NCI-H748 treated with DMSO at 0.1 percent for 48 hours (cell line): ENCODE measurements at regions not wholly inside any gene's neighbourhood (a gene's known extent, or its start where the extent isn't known, plus 50 kb on each side); places are given as distances from the start of the nearest gene placed in this dataset.
"Not testable (repeated sequence)": the region's sequence is repeated elsewhere in the genome, so short reads cannot be mapped to it uniquely, and the experiment has no call there.

Experiments used
- DNase-seq: peaks from one replicate; lab custom pipeline; 2025; lab: John Stamatoyannopoulos, UW

GRCh38 chr1:184183919-184184318 lies 132.4 kb downstream of the TSEN15 start:
- DNase-seq: no peak

DNA sequence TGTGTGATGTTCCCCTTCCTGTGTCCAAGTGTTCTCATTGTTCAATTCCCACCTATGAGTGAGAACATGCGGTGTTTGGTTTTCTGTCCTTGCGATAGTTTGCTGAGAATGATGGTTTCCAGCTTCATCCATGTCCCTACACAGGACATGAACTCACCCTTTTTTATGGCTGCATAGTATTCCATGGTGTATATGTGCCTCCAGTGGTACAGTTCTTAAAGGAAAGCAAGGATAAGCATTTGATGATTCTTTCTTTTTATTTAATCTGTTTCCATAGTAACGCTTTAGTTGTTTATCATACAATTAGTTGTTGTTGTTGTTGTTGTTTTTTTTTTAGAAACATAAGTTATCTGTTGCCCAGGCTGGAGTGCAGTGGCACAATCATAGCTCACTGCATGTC lies 133.1 kb downstream of the TSEN15 start:
- not testable (repeated sequence) for DNase-seq

DNA sequence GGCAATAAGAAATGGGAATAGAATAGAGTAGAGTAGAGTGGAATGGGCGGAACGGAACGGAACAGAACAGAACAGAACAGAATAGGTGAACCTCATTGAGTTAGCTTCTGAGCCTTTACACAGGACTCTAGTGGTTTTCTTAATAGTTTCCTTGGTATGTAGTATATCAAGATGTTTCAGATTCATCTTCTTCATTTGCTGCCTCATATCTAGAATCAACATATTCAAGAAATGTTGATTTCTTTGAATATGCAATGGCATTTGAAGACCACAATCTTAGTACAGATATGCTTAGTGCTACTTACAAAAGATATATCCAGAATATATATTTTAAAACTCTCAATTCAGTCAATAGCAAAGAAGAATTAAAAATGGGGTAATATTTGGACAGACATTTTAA lies 133.8 kb downstream of the TSEN15 start:
- DNase-seq: no peak

DNA sequence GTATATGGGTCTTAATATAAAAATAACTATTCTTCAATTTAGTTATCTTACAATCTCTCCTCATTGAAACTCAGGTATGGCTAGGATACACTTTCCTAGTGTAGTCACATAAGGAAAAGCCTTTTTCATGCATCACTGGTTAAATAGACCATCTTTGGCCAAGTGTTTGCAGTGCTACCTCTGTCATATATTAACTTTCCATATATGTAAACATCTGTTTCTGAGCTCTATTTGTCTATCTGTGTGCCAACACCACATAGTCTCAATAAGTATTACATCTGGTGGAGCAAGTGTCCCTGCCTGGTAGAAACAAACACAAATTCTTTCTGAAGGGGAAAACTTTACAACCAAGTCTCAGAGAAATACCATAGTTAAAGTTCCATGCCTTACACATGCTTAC lies 134.6 kb downstream of the TSEN15 start:
- DNase-seq: no peak

DNA sequence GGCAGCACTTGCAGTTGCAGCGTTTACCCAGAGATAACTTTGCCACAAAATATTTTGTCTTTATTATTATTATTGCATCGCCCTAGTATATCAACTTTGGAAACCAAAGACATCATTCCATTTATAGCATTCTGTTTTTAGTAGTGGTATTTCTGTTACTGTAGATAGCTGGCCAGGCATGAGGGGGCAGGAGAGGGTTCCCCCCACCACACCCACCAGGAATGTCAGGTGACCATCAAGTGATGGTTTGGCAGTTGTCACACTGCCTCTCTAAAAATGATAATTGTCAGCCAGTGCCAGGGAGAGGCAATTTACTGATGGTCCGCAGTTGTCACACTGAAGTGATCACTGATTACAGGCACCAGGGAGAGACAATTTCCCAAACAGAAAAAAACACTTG lies 135.6 kb downstream of the TSEN15 start:
- DNase-seq: no peak

GRCh38 chr1:184188037-184188436 lies 136.5 kb downstream of the TSEN15 start:
- no peak for DNase-seq

- no peak for DNase-seq
These were observed 137.8 kb downstream of the TSEN15 start for GRCh38 chr1:184189361-184189760.

- no peak for DNase-seq
These were observed 139.1 kb downstream of the TSEN15 start for GRCh38 chr1:184190616-184191015.

GRCh38 chr1:184191181-184191621 lies 139.7 kb downstream of the TSEN15 start:
- no peak for DNase-seq

DNA sequence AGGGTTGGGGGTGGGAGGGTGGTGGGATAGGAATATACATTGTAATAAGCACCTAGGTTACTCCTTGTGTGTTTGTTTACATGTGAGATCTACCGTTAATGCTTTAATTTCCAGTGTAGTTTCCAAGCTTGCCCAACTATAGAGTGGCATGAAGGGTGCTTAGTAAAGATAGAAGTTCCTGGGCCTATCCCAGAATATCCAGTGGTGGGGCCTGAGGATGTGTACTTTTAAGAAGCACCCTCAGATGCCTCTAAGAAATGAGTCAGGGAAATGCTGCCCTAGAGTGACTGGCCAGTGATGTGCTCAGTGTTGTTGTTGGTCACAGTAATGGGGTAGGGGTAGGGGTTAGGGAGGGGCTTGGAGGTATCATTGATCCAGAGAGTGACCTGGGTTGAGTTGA lies 141.3 kb downstream of the TSEN15 start:
- no peak for DNase-seq

GRCh38 chr1:184193451-184193850 lies 141.9 kb downstream of the TSEN15 start:
- no peak for DNase-seq

GRCh38 chr1:184194236-184194635 lies 142.7 kb downstream of the TSEN15 start:
- no peak for DNase-seq

DNA sequence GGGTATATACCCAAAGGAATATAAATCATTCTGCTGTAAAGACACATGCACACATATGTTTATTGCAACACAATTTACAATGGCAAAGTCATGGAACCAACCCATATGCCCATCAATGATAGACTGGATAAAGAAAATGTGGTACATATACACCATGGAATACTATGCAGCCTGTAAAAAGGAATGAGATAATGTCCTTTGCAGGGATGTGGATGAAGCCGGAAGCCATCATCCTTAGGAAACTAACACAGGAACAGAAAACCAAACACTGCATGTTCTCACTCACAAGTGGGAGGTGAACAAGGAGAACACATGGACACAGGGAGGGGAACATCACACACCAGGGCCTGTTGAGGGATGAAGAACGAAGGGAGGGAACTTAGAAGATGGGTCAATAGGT lies 144.2 kb downstream of the TSEN15 start:
- DNase-seq: not testable (repeated sequence)

DNA sequence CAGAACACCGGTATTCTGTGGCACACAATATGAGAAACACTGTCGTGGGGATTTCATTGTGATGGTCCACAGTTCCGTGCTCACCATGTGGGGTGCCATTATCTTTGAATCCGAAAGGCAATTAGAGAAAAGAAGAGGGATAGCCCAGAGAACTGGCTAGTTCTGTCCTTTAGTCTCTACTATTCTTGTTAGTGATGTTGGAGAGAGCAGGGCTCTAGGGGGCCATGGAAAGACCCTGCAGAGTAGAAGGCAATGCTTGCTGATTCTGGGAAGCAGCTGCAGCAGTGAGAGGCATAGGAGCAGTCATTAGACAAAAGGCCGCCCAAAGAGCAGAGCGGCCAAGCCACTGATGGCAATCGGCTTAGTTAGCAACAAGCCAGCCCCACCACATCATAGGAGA lies 146.3 kb downstream of the TSEN15 start:
- DNase-seq: no peak

DNA sequence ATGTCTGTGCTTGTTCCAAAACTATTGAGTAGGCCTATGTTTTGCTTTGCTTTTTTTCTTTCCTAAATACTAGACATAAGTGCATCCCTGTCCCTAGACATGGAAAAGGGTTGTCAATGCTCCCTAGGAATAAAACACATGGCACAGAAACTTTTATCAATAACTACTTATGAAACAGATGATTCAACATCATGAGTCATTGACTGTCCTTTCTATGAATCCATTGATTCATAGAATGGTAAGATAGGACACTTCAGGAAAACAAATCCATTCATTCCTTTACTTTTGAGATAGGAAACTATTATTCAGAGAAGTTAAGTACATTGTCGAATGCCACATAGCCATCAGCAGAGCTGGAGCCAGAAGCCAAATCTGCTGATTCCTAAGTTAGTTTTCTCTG lies 147.5 kb downstream of the TSEN15 start:
- DNase-seq: no peak

DNA sequence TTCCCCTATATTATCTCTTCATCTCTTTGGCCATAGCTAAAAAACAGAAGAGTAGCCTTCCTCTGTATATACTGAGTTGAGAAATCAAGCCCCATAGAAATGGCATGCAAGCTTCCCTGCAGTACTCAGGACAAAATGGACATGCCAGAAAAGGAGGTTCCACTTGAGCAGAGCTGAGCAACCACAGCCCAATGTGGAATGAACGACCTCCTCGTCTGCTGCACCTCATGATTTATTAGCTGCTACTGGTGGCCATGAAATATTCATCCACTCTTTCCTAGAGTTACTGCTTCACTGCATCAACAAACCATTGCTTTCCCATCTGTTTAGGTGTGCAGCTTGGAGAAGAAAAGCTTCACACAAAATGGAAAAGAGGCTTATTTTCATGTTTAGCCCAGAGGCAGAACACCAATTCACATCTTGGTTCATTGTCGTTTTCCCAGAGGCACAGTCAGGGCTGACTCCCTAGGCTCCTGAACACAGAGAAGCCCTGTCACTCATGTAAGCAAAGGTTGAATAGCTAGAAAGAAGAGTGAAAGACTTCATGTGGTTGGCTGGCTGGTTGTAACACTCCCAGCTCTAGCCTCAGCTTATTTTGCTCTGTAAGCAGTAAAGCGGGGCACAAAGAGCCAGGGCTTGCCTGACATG lies 148.0 kb downstream of the TSEN15 start:
- DNase-seq: no peak

DNA sequence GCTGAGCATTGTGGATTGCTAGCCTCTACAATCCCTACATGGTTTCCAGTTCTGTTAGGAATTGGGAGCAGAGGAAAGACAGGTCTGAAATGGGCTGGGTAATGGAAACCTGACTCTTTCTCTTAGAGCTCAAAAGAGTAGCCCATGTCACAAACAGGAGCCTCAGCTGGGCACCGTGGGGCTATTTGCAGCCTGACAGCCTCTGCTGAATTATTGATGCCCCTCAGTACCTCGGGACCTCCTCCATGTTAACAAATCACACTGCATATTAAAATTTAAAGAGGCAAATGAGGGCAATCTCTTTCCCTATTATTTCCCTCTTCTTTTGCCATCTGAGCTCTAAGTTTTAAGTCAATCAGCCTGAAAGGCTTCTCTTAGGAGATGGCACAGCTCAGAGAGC lies 157.1 kb downstream of the TSEN15 start:
- no peak for DNase-seq

- no peak for DNase-seq
These were observed 158.5 kb downstream of the TSEN15 start for GRCh38 chr1:184210031-184210430.

DNA sequence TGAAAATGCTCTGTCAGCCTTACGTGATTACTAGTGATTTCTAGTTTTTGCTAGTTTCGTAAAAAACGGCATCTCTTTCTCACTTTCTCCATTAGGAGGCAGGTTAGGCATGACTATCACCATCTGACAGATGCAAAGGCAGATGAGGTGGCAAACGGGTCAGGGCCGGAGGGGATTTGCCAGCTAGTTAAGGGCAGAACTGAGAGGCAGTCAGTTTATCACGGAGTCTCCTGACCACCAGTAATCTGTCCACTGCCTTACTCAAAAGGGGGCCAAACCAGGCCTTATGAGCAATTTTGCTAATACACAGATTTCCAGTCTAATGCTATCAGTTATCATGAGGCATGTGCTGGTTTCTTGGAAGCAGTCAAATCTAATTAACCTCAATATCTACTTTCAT lies 159.3 kb downstream of the TSEN15 start:
- no peak for DNase-seq

- DNase-seq: no peak
These were observed 161.3 kb downstream of the TSEN15 start for GRCh38 chr1:184212649-184213314.

- DNase-seq: no peak
These were observed 162.6 kb downstream of the TSEN15 start for GRCh38 chr1:184214128-184214527.

DNA sequence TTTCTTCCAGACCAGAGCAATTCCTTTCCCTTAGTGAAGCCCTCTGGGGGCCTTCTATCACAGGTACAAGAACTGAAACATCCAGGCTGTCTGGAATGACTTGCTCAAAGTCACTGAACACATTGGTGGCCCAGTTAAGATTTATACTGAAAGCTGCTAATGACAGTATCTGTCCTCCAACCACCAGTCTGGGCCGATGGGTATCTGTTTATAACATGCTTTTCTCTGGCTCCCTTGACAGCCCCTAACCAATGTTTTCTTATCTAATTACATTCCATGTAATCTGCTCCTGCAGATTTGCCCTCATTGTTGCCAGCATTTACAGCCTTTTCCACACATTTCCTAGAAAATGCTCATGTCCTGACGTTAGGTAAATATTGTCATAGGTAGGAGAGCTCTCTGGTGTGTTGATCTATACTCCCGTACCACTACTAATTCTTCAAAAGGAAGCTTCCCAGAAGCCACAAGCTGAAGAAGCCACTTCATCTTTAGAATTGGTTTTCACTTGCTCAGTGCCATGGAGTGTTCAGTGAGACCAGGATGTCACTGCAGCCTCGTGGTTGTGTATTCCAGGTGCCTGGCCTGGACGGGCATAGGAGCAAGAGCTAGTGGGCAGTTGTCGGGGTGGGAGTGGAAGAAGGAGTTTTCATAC lies 163.9 kb downstream of the TSEN15 start:
- peak; percentile 14 for DNase-seq

DNA sequence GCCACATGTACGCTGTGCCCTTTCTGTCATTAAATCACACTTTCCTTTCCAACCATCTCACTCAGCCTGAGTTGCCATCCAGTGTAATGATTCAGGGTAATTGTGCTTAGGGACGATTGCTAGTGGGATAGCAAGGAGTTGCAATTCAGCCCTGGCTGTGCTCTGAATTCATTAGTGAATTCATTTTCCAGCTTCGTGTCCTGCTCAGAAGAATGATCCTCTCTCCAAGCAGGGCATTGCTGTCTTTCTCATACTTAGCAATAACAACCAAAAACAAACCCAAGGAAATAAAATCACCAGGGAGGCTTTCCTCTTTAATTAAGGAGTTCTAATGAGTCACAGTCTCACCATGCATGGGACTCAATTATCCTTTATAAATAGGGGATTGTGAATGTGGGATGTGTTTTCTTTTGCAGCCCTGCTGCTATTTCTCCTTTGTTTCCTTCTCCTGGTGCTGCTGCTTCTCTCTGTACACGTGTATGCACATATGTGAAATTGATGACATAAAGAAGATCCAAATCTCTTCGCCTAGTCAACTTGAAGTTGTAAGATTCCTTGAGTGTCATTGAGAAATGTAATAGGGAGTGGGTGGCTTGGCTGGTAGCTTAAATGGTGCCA lies 167.0 kb downstream of the TSEN15 start:
- no peak for DNase-seq
